Lung (tissue), 11 donors: ENCODE measurements at regions not wholly inside any gene's neighbourhood (a gene's known extent, or its start where the extent isn't known, plus 50 kb on each side); places are given as distances from the start of the nearest gene placed in this dataset.

Experiments used
- ATAC-seq: fragments of 200-7000 bp; cut with Tn5 transposase; one replicate; pipeline ENCODE4 v1.9.1; 2020; ENCODE audit warnings: moderate number of reproducible peaks; ENCODE audit not compliant: insufficient read depth, low FRiP score
- DNase-seq, 3 donors: peaks; one replicate each; pipeline ENCODE4 v3.0.0-alpha.2; 2013 to 2017
- H3K27ac ChIP-seq, 2 donors: one replicate each; pipeline ENCODE4 v1.5.1; 2013; ENCODE audit warnings: mild to moderate bottlenecking in 2 of 2, moderate library complexity in 2 of 2, control low read depth in 1 of 2, inconsistent platforms in 1 of 2, low read depth in 1 of 2, low read length in 1 of 2
- H3K27me3 ChIP-seq, 3 donors: one replicate each; pipeline ENCODE4 v1.5.1; 2013; ENCODE audit warnings: low read length in 2 of 3; ENCODE audit not compliant: control insufficient read depth in 3 of 3, insufficient read depth in 3 of 3
- H3K36me3 ChIP-seq, 4 donors: one replicate each; pipeline ENCODE4 v1.5.1; 2013; ENCODE audit warnings: low read length in 4 of 4, mild to moderate bottlenecking in 1 of 4, moderate library complexity in 1 of 4; ENCODE audit not compliant: control insufficient read depth in 4 of 4, insufficient read depth in 4 of 4
- H3K4me1 ChIP-seq, 5 donors: one replicate each; pipeline ENCODE4 v1.5.1; 2013; ENCODE audit warnings: low read length in 5 of 5, mild to moderate bottlenecking in 2 of 5, moderate library complexity in 1 of 5; ENCODE audit not compliant: control insufficient read depth in 5 of 5, insufficient read depth in 5 of 5
- H3K4me3 ChIP-seq: one replicate; pipeline ENCODE4 v1.5.1; 2013; ENCODE audit warnings: mild to moderate bottlenecking, control low read depth, moderate library complexity
- H3K9ac ChIP-seq, 2 donors: one replicate each; pipeline ENCODE4 v1.5.1; 2013; ENCODE audit warnings: low read length in 2 of 2, control low read depth in 1 of 2; ENCODE audit not compliant: insufficient read depth in 1 of 2
- H3K9me3 ChIP-seq, 4 donors: one replicate each; pipeline ENCODE4 v1.5.1; 2013; ENCODE audit warnings: low read length in 3 of 4, mild to moderate bottlenecking in 1 of 4, moderate library complexity in 1 of 4; ENCODE audit not compliant: control insufficient read depth in 4 of 4, insufficient read depth in 3 of 4
- CTCF ChIP-seq: IDR thresholded peaks from 2 replicates; pipeline ENCODE4 v1.5.1; 2012; ENCODE audit warnings: mild to moderate bottlenecking; ENCODE audit errors: control extremely low read depth, extremely low read depth
- WGBS, 2 donors: extraction: QIAGEN DNeasy Blood & Tissue Kit; methylation state at CpG; one replicate each; pipeline ENCODE4 v1.1.7; 2013; 5-methylcytosine and 5-hydroxymethylcytosine counted together
- donor health status: control.
- donor health status: control.
- donor health status: Bipolar disorder and iron deficiency.
- donor health status: healthy.
- donor health status: DM: yes; HTN: yes; CAD: no.

- TF ChIP-seq CTCF: no peak
- H3K27me3 ChIP-seq: no peaks in the 10 kb centered on the region
- no peaks in the 10 kb centered on the region for H3K4me1 ChIP-seq
- no peak for ATAC-seq
- H3K36me3 ChIP-seq: no peaks in the 10 kb centered on the region
- WGBS, 2 donors: 58 to 73% methylated on average over 3 of the region's 3 CpGs
- H3K27ac ChIP-seq: no peak overlapping the region
- DNase-seq: no peak
- no peak overlapping the region for H3K4me3 ChIP-seq
- no peak overlapping the region for H3K9ac ChIP-seq
- no peaks in the 10 kb centered on the region for H3K9me3 ChIP-seq
Observed at GRCh38 chr16:64282181-64282580, 839.7 kb downstream of the CDH11 start.

DNA sequence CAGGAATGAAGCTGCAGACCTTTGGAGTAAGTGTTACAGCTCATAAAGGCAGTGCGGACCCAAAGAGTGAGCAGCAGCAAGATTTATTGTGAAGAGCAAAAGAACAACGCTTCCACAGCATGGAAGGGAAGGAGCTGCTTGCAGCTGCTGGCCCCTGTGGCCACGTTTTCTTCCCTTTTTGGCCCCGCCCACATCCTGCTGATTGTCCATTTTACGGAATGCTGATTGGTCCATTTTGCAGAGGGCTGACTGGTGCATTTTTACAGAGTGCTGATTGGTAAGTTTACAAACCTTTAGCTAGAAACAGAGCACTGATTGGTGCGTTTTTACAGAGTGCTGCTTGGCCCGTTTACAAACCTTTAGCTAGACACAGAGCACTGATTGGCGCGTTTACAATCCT, 841.5 kb downstream of the CDH11 start:
- Histone ChIP-seq H3K4me3 (no peak overlapping the region), H3K9me3 (no peaks in the 10 kb centered on the region), H3K27ac (no peak overlapping the region), H3K27me3 (no peaks in the 10 kb centered on the region), H3K9ac (no peak overlapping the region), H3K36me3 (no peaks in the 10 kb centered on the region), H3K4me1 (no peaks in the 10 kb centered on the region)
- TF ChIP-seq CTCF: no peak
- DNase-seq (no peak), ATAC-seq (no peak)
- WGBS, 2 donors: 77 to 85% methylated on average over 9 of the region's 9 CpGs

DNA sequence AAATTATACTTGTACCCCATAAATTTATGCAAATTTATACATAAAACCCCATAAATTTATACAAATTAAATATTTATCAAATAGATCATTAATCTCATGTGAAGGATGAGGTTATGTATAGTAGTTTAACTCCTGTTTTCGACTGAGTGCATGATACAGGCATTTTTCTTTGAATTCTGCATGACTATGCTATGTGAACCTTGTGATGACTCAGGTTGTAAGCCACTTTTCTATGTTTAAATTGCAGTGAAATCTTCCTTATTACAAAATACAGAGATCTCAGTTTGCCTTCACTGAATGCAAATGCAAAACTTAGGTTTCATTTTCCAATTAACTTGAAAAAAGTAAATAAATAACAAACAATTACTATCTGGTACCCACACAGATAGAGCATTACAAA, 843.7 kb downstream of the CDH11 start:
- ATAC-seq (no peak), DNase-seq (no peak)
- Histone ChIP-seq H3K27me3 (no peaks in the 10 kb centered on the region), H3K9me3 (no peaks in the 10 kb centered on the region), H3K4me1 (no peaks in the 10 kb centered on the region), H3K9ac (no peak overlapping the region), H3K4me3 (no peak overlapping the region), H3K36me3 (no peaks in the 10 kb centered on the region), H3K27ac (no peak overlapping the region)
- TF ChIP-seq CTCF: no peak
- 65 to 70% methylated on average over 1 of the region's 1 CpG for WGBS, 2 donors

- H3K4me1 ChIP-seq: no peaks in the 10 kb centered on the region
- H3K4me3 ChIP-seq: no peak overlapping the region
- DNase-seq: no peak
- no peak overlapping the region for H3K27ac ChIP-seq
- no peak for ATAC-seq
- H3K27me3 ChIP-seq: no peaks in the 10 kb centered on the region
- TF ChIP-seq CTCF: no peak
- no peak overlapping the region for H3K9ac ChIP-seq
- WGBS, 2 donors: 73 to 81% methylated on average over 1 of the region's 1 CpG
- no peaks in the 10 kb centered on the region for H3K36me3 ChIP-seq
- no peaks in the 10 kb centered on the region for H3K9me3 ChIP-seq
Observed at GRCh38 chr16:64276646-64277045, 845.2 kb downstream of the CDH11 start.
